H1 (cell line): ENCODE measurements at regions not wholly inside any gene's neighbourhood (a gene's known extent, or its start where the extent isn't known, plus 50 kb on each side); places are given as distances from the start of the nearest gene placed in this dataset.

ENCODE experiments used
- CBX8 ChIP-seq: fragments of 300-800, 300-1000 bp; sonication (generic); IDR thresholded peaks from 2 replicates; pipeline ENCODE4 v1.7.1; 2016; ENCODE audit warnings: low read depth, low read length, borderline replicate concordance
- RAD21 ChIP-seq, 2 experiments: IDR thresholded peaks in 1 of 2; conservative IDR thresholded peaks in 1 of 2; 2 replicates each; pipeline ENCODE4 v1.6.1; 2011; ENCODE audit warnings: low read depth in 2 of 2, low read length in 2 of 2, improper control_type of control experiment in 1 of 2, inconsistent platforms in 1 of 2, mild to moderate bottlenecking in 1 of 2, moderate library complexity in 1 of 2
- RXRA ChIP-seq: IDR thresholded peaks from 2 replicates; pipeline ENCODE4 v1.6.1; 2011; ENCODE audit warnings: low read depth, mild to moderate bottlenecking, low read length, moderate library complexity; ENCODE audit not compliant: insufficient read depth
- SP4 ChIP-seq: IDR thresholded peaks from 2 replicates; pipeline ENCODE4 v1.6.1; 2012; ENCODE audit warnings: low read length, inconsistent platforms
- TF ChIP-seq, protein P1 (sequence below): fragments of 300-600 bp; sonication (generic); IDR thresholded peaks from 2 replicates; pipeline ENCODE4 v1.7.1; 2012; ENCODE audit warnings: low read length, moderate library complexity, mild to moderate bottlenecking, inconsistent platforms; ENCODE audit not compliant: insufficient replicate concordance

DNA sequence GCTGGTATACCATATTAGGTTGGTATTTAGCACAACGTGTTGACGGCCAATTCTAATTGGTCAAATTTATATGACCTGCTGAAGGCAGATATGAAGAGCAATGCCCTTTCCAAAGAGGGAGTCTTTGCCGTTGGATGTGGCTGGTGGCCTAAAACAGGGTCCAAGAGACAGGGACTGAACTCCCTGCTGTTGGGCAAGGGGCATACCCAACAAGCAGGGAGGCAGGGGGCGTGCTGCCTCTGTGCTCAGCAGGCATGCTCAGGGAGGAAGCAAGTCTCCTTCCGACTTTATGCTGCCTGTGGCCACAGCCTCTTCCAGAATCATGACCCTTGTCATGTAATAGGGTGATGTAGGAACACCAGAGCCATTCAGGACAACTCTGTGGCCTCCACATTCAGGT lies 167.7 kb upstream of the NPVF start (continued):
- TF ChIP-seq, protein P1, sequence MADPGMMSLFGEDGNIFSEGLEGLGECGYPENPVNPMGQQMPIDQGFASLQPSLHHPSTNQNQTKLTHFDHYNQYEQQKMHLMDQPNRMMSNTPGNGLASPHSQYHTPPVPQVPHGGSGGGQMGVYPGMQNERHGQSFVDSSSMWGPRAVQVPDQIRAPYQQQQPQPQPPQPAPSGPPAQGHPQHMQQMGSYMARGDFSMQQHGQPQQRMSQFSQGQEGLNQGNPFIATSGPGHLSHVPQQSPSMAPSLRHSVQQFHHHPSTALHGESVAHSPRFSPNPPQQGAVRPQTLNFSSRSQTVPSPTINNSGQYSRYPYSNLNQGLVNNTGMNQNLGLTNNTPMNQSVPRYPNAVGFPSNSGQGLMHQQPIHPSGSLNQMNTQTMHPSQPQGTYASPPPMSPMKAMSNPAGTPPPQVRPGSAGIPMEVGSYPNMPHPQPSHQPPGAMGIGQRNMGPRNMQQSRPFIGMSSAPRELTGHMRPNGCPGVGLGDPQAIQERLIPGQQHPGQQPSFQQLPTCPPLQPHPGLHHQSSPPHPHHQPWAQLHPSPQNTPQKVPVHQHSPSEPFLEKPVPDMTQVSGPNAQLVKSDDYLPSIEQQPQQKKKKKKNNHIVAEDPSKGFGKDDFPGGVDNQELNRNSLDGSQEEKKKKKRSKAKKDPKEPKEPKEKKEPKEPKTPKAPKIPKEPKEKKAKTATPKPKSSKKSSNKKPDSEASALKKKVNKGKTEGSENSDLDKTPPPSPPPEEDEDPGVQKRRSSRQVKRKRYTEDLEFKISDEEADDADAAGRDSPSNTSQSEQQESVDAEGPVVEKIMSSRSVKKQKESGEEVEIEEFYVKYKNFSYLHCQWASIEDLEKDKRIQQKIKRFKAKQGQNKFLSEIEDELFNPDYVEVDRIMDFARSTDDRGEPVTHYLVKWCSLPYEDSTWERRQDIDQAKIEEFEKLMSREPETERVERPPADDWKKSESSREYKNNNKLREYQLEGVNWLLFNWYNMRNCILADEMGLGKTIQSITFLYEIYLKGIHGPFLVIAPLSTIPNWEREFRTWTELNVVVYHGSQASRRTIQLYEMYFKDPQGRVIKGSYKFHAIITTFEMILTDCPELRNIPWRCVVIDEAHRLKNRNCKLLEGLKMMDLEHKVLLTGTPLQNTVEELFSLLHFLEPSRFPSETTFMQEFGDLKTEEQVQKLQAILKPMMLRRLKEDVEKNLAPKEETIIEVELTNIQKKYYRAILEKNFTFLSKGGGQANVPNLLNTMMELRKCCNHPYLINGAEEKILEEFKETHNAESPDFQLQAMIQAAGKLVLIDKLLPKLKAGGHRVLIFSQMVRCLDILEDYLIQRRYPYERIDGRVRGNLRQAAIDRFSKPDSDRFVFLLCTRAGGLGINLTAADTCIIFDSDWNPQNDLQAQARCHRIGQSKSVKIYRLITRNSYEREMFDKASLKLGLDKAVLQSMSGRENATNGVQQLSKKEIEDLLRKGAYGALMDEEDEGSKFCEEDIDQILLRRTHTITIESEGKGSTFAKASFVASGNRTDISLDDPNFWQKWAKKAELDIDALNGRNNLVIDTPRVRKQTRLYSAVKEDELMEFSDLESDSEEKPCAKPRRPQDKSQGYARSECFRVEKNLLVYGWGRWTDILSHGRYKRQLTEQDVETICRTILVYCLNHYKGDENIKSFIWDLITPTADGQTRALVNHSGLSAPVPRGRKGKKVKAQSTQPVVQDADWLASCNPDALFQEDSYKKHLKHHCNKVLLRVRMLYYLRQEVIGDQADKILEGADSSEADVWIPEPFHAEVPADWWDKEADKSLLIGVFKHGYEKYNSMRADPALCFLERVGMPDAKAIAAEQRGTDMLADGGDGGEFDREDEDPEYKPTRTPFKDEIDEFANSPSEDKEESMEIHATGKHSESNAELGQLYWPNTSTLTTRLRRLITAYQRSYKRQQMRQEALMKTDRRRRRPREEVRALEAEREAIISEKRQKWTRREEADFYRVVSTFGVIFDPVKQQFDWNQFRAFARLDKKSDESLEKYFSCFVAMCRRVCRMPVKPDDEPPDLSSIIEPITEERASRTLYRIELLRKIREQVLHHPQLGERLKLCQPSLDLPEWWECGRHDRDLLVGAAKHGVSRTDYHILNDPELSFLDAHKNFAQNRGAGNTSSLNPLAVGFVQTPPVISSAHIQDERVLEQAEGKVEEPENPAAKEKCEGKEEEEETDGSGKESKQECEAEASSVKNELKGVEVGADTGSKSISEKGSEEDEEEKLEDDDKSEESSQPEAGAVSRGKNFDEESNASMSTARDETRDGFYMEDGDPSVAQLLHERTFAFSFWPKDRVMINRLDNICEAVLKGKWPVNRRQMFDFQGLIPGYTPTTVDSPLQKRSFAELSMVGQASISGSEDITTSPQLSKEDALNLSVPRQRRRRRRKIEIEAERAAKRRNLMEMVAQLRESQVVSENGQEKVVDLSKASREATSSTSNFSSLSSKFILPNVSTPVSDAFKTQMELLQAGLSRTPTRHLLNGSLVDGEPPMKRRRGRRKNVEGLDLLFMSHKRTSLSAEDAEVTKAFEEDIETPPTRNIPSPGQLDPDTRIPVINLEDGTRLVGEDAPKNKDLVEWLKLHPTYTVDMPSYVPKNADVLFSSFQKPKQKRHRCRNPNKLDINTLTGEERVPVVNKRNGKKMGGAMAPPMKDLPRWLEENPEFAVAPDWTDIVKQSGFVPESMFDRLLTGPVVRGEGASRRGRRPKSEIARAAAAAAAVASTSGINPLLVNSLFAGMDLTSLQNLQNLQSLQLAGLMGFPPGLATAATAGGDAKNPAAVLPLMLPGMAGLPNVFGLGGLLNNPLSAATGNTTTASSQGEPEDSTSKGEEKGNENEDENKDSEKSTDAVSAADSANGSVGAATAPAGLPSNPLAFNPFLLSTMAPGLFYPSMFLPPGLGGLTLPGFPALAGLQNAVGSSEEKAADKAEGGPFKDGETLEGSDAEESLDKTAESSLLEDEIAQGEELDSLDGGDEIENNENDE = no peak
- TF ChIP-seq SP4 (no peak), CBX8 (no peak), RXRA (no peak), RAD21 (IDR thresholded peaks at IDR 0.05 in 1 of 2, conservative IDR thresholded peaks at IDR 0.05 in 1 of 2; ENCODE audit: low read depth in 2 of 2, low read length in 2 of 2) (peak in 1 of 2 experiments; percentile 18; a peak in 1 of 4 replicates)
